Stimulated activated CD4-positive, alpha-beta T cell treated with anti-CD3 and anti-CD28 coated beads, Interleukin-2, amount 100 ng/mL, for 4 hours (primary cell): ENCODE measurements at regions not wholly inside any gene's neighbourhood (a gene's known extent, or its start where the extent isn't known, plus 50 kb on each side); places are given as distances from the start of the nearest gene placed in this dataset.

Experiments
- DNase-seq: peaks from one replicate; pipeline ENCODE4 v3.0.0-alpha.2; 2020; ENCODE audit warnings: low read depth

DNA sequence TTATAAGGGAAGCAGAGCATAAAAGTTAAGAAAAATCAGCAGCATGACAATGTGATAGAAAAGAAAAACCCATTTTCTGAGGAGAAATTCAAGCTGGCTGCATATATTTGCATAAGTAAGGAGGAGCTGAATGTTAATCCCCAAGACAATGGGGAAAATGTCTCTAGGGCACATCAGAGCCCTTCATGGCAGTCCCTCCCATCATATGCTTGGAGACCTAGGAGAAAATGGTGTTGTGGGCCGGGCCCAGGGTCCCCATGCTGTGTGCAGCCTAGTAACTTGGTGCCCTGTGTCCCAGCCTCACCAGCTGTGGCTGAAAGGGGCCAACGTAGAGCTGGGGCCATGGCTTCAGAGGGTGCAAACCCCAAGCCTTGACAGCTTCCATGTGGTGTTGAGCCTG lies 100.6 kb upstream of the PLPPR4 start:
- DNase-seq: no peak

GRCh38 chr1:99170516-99170915 lies 93.8 kb upstream of the PLPPR4 start:
- no peak for DNase-seq

DNA sequence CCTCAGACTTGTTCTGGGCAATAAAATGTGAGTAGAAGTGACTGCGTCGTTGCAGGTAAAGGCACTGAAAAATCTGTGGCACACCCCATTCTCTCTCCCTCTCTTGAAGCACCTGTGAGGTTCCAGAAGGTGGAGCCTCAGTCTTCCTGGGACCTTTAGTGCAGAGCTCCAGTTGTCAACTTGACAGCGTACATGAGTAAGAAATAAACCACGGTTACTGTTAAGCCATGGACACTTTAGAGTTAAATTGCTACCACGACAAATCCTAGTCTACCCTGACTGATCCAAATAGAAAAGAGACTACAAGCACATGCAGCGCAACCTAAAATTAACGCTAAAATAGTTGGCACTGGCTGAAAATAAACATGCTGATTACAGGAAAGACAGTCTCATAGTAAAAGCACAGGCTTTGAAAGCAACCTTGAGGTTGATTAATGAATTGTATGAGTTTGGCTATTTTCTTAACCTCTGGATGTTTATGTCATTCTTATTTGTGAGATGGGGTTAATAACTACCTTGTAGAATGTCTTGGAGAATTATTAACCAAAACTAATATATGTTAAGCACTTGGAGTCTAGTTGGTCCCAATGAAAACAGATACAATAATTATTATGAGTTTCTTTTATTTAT lies 93.0 kb upstream of the PLPPR4 start:
- DNase-seq: no peak

- no peak for DNase-seq
Measured at GRCh38 chr1:99173282-99173681, 91.0 kb upstream of the PLPPR4 start.

DNA sequence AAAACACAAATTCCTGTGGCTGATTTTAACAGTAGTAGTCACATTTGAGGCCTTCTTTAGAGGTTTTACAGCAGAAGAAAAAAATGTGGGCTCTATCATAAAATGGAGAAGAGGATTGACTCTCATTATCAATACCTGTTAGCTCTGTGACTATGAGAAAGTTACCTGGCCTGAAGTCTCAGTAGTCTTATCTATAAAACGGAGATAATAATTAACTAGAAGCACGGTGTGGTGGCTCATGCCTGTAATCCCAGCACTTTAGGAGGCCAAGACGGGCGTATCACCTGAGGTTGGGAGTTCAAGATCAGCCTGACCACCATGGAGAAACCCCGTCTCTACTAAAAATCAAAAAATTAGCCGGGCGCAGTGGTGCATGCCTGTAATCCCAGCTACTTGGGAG lies 90.4 kb upstream of the PLPPR4 start:
- DNase-seq: no peak

DNA sequence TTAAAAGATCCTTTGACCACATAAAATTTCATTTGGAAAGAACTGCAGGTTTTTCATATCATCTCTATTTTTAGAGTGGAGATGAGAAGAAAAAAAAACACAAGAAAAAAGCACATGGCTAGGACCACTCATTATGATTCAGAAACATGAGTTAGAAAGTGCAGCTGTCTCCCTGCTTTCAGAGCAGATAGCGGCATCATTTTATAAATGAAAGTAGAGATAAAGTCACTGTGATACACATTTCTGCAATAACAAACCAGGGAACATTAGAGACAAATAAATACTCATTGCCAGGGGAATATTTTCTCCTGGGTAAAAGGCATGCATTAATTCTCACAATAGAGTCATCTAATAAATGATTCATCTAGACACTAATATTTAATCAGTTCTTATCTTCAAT lies 87.5 kb upstream of the PLPPR4 start:
- no peak for DNase-seq

- DNase-seq: no peak
Measured at GRCh38 chr1:99177465-99177864, 86.8 kb upstream of the PLPPR4 start.

DNA sequence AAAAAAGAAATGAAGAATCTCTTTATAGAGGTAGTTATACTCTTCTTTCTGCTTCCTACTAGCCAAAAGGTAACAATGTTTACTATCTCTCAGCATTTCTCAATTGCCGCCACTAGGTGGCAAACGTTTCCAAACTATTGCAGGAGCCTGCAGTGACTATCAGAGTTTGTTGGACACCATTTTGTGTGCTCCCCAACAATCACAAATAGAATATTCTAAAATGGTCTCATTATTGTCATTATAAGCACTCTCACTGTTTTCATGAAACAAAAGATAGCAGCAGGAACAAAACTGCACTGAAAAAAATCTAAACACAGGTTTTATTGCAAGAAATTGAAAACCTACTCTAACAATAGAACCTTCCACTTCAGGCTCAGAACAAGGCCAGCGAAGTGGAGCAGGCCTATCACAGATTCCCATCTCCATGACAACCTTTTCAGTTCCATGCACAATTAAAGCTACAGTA lies 83.9 kb upstream of the PLPPR4 start:
- DNase-seq: peak; percentile 48

GRCh38 chr1:99180915-99181314 lies 83.4 kb upstream of the PLPPR4 start:
- DNase-seq: no peak

DNA sequence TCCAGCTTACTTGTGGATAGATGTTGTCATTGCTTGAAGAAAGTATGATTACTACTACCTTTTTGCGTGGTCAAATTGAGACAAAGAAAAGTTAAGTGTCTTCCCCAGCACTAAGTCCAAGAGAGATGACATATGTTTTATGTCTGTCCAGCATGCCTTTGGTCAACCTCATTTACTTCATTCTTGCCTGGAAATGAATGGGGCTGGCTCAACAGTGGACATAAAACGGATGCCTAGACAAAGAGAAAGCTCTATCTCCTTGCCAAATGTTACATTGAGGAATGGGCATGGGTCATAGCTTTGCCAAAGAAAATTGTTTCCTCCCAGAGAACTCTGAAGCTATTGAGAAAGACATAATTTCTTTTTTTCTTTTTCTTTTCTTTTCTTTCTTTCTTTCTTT lies 82.4 kb upstream of the PLPPR4 start:
- DNase-seq: no peak

- no peak for DNase-seq
Measured at GRCh38 chr1:99185196-99185595, 79.1 kb upstream of the PLPPR4 start.

- DNase-seq: no peak
Measured at GRCh38 chr1:99193431-99193830, 70.9 kb upstream of the PLPPR4 start.

DNA sequence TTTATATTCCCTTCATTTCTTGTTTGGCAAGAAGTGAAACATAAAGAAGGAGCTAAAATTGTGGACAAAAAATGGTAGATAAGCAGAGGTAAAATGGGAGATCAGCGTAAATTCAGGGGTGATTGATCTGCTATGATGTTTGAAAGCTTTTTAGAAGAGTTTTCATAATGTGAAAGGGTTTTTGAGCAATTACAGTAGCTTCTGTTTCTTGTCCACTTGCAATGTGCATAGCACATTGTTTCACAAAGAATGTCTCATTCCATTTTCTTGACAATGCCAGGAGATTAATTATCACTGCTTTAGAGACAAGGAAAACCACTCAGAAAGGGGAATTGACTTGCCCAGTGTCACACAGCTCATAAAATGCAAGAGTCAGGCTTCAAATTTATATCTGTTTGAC lies 65.9 kb upstream of the PLPPR4 start:
- DNase-seq: no peak

GRCh38 chr1:99207216-99207615 lies 57.1 kb upstream of the PLPPR4 start:
- no peak for DNase-seq
